Heart left ventricle (tissue), 16 donors: ENCODE measurements at regions not wholly inside any gene's neighbourhood (a gene's known extent, or its start where the extent isn't known, plus 50 kb on each side); places are given as distances from the start of the nearest gene placed in this dataset.

Experiments used
- ATAC-seq, 4 donors: fragments of 200-7000 bp; cut with Tn5 transposase; one replicate each; pipeline ENCODE4 v1.9.1; 2020 to 2022; ENCODE audit warnings: moderate library complexity in 4 of 4, mild to moderate bottlenecking in 3 of 4, moderate number of reproducible peaks in 1 of 4
- DNase-seq, 5 donors: peaks; one replicate each; pipeline ENCODE4 v3.0.0-alpha.2; 2020
- H3K27ac ChIP-seq, 12 donors: fragments of 200-600 bp; sonication (generic) in 4 of 12; one replicate each; pipeline versions ENCODE4 v1.5.0 to v1.8.0; 2016 to 2022; ENCODE audit warnings: mild to moderate bottlenecking in 2 of 12
- H3K27me3 ChIP-seq, 9 donors: fragments of 200-600 bp; sonication (generic) in 2 of 9; one replicate each; pipeline versions ENCODE4 v1.5.1 to v1.8.0; 2016 to 2022; ENCODE audit warnings: mild to moderate bottlenecking in 3 of 9
- H3K36me3 ChIP-seq, 9 donors: fragments of 200-600 bp; sonication (generic) in 2 of 9; one replicate each; pipeline versions ENCODE4 v1.5.0 to v1.8.0; 2018 to 2022; ENCODE audit warnings: mild to moderate bottlenecking in 2 of 9
- H3K4me1 ChIP-seq, 12 donors: fragments of 200-600 bp; sonication (generic) in 4 of 12; one replicate each; pipeline versions ENCODE4 v1.5.0 to v1.8.0; 2016 to 2022; ENCODE audit warnings: mild to moderate bottlenecking in 3 of 12
- H3K4me3 ChIP-seq, 12 donors: fragments of 200-600 bp; sonication (generic) in 4 of 12; one replicate each; pipeline versions ENCODE4 v1.5.0 to v1.8.0; 2017 to 2022; ENCODE audit warnings: mild to moderate bottlenecking in 9 of 12, moderate library complexity in 4 of 12
- H3K9me3 ChIP-seq, 12 donors: fragments of 200-600 bp; sonication (generic) in 4 of 12; one replicate each; pipeline versions ENCODE4 v1.5.0 to v1.8.0; 2016 to 2022; ENCODE audit warnings: mild to moderate bottlenecking in 1 of 12
- CTCF ChIP-seq, 12 donors: fragments of 200-600 bp; sonication (generic) in 4 of 12; IDR thresholded peaks; one replicate each; pipeline versions ENCODE4 v1.5.0 to v1.8.0; 2018 to 2022; ENCODE audit warnings: antibody characterized with exemption in 12 of 12, mild to moderate bottlenecking in 5 of 12
- POLR2A ChIP-seq, 2 donors: fragments of 450-650 bp; IDR thresholded peaks; one replicate each; pipeline ENCODE4 v1.6.1; 2017; ENCODE audit warnings: antibody characterized with exemption in 2 of 2, mild to moderate bottlenecking in 2 of 2, moderate library complexity in 2 of 2
- WGBS, 4 donors: extraction: QIAGEN DNeasy Blood & Tissue Kit in 2 of 4; methylation state at CpG; one replicate each; pipeline versions ENCODE4 v1.1.5 to v1.1.7; 2013 to 2018; 5-methylcytosine and 5-hydroxymethylcytosine counted together
- intact Hi-C, 10 donors: fragments of 100-400 bp; cut with DNase I; formaldehyde crosslinking; loops; one replicate each; pipeline versions ENCODE4 v1.11.1 to v1.14.2; 2022
- donor health status: ischemic (EF 13 %, LVEDD 7.1; RV severe dilation, severe dysfunction).
- donor health status: healthy with polysubstance abuse.
- donor health status: DM: no; HTN: yes; CAD: no.
- donor health status: DM: no; HTN: no; CAD: no.
- donor health status: ischemic (EF 25% LVEDD 6.9; RV normal size, moderate dysfunction).
- donor health status: ischemic (EF 25% LVEDD 5.7; RV mildly dilated, moderate dysfunction).
- donor health status: healthy.
- donor health status: DM: yes; HTN: yes; CAD: no.
- donor health status: ischemic (EF 35%, LVEDD 5.7; RV mildly dilated, moderate dysfunction).
- donor health status: nonischemic (EF 11% LVEDD 7.7; RV severe dilation, severe dysfunction).
- donor health status: DM: yes; HTN: yes; CAD: no.
- donor health status: PGD.
- donor health status: ischemic (EF 29% LVEDD 5.4; RV normal size, mild dysfunction).
- donor health status: nonischemic (EF 23%, LVEDD 6.1; RV moderate dilation, normal function).

DNA sequence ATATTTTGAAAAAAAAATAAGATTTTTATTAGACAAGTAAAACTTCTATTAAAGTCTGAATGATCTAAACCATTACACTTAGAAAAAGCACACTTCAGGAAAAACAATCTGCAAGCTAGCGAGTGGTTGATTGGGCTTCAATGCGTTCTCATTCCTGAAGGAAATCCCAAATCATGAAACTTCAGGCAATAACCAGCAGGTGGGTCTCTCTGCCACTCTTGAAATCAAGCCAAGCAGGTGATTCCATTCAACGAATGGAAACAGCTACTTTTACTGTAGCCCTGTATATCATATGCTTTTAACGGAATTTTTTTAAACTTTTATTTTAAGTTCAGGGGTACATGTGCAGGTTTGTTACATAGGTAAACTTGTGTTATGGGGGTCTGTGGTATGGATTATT, 234.5 kb upstream of the TRPM3 start:
- Histone ChIP-seq H3K4me3 (no peak overlapping the region), H3K27me3 (no peaks in the 10 kb centered on the region), H3K36me3 (no peaks in the 10 kb centered on the region), H3K4me1 (no peaks in the 10 kb centered on the region), H3K9me3 (no peaks in the 10 kb centered on the region), H3K27ac (no peak overlapping the region)
- 68 to 81% (median 79%) methylated on average over 4 of the region's 4 CpGs for WGBS, 4 donors
- intact Hi-C loops: loop anchor here in 1 of 10 donors (10.0 kb wide), 1 partner anchor 59 kb away; no protein-coding TSS in a partner anchor
- ATAC-seq (no peak), DNase-seq (no peak)
- TF ChIP-seq CTCF (IDR thresholded peaks at IDR 0.05) (no peak), POLR2A (IDR thresholded peaks at IDR 0.05) (no peak)

DNA sequence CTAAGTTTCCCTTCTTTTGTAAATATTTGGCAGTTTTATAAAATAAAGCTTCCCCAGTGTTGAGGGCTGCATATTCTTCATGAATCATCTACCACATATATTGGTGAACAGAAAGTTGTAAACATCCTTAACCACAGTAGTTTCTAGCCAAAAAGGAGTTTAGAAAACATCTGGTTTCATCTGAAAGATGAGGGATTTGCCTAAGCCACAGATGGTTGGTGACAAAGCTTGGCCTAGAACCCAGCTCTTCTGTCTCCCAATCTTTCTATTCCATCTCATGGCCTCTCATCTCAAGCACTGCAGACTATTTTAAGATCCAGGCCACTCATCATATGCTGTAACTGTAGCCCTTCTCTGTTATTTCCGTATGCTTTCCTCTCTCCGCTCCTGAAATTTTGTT, 232.3 kb upstream of the TRPM3 start:
- intact Hi-C loops: loop anchor here in 1 of 10 donors (10.0 kb wide), 1 partner anchor 61 kb away; no protein-coding TSS in a partner anchor
- H3K9me3 ChIP-seq: no peaks in the 10 kb centered on the region
- no peak overlapping the region for H3K27ac ChIP-seq
- no peak for ATAC-seq
- WGBS, 4 donors: 59 to 69% (median 63%) methylated on average over 2 of the region's 2 CpGs
- TF ChIP-seq POLR2A (IDR thresholded peaks at IDR 0.05): no peak
- TF ChIP-seq CTCF (IDR thresholded peaks at IDR 0.05): no peak
- no peaks in the 10 kb centered on the region for H3K36me3 ChIP-seq
- H3K4me3 ChIP-seq: no peak overlapping the region
- H3K4me1 ChIP-seq: no peaks in the 10 kb centered on the region
- DNase-seq: no peak
- no peaks in the 10 kb centered on the region for H3K27me3 ChIP-seq

DNA sequence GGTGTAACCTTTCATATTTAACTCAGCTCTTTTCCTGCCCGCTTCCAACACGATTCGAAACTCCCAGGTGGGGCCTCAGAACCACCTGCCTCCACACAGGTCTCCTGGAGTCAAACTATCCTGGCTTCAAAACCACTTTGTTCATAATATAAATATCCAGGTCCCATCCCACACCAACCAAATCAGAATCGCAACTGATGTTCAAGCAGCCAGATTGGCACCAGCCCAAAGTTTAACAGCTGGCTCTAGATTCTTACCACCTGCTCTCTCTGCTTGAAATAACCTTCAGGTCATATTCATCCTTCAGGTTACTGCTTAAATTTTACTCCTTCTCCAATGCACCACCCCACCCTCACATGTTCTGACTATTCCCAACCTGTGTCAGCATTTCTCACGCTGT, 231.4 kb upstream of the TRPM3 start:
- DNase-seq: no peak
- no peak for TF ChIP-seq POLR2A (IDR thresholded peaks at IDR 0.05)
- no peak for TF ChIP-seq CTCF (IDR thresholded peaks at IDR 0.05)
- intact Hi-C loops: loop anchor here in 1 of 10 donors (10.0 kb wide), 1 partner anchor 62 kb away; no protein-coding TSS in a partner anchor

DNA sequence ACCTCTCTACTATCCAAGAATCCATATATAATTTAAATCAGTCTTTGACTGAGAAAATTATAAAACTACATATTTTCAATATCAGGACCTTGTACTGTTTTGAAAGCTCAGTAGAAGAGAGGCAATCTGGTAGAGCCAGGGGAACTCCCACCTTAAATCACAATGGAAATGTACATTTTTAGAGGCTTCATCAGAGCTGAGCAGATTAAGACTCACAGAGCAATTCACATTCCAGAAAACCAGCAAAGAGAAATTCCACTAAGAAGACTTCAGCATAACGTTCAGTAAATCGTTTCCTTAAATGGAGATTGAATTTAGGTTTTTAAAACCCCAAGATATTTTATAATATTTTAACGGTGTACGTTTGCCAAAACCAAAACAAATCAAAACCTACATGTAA, 227.8 kb upstream of the TRPM3 start:
- TF ChIP-seq POLR2A (IDR thresholded peaks at IDR 0.05) (no peak), CTCF (IDR thresholded peaks at IDR 0.05) (no peak)
- no peaks in the 10 kb centered on the region for H3K36me3 ChIP-seq
- 67 to 76% (median 73%) methylated on average over 4 of the region's 4 CpGs for WGBS, 4 donors
- H3K9me3 ChIP-seq: no peaks in the 10 kb centered on the region
- H3K4me3 ChIP-seq: no peak overlapping the region
- intact Hi-C loops: no loop called here
- no peaks in the 10 kb centered on the region for H3K4me1 ChIP-seq
- no peak for ATAC-seq
- no peak overlapping the region for H3K27ac ChIP-seq
- no peaks in the 10 kb centered on the region for H3K27me3 ChIP-seq
- no peak for DNase-seq

More for the DNA sequence above, 231.4 kb upstream of the TRPM3 start:
- no peak for ATAC-seq
- H3K27me3 ChIP-seq: no peaks in the 10 kb centered on the region
- H3K36me3 ChIP-seq: no peaks in the 10 kb centered on the region
- 67 to 79% (median 73%) methylated on average over 5 of the region's 5 CpGs for WGBS, 4 donors
- no peaks in the 10 kb centered on the region for H3K4me1 ChIP-seq
- no peak overlapping the region for H3K4me3 ChIP-seq
- no peaks in the 10 kb centered on the region for H3K9me3 ChIP-seq
- H3K27ac ChIP-seq: no peak overlapping the region
